ENCODE measurements at regions not wholly inside any gene's neighbourhood (a gene's known extent, or its start where the extent isn't known, plus 50 kb on each side); places are given as distances from the start of the nearest gene placed in this dataset.

DNA sequence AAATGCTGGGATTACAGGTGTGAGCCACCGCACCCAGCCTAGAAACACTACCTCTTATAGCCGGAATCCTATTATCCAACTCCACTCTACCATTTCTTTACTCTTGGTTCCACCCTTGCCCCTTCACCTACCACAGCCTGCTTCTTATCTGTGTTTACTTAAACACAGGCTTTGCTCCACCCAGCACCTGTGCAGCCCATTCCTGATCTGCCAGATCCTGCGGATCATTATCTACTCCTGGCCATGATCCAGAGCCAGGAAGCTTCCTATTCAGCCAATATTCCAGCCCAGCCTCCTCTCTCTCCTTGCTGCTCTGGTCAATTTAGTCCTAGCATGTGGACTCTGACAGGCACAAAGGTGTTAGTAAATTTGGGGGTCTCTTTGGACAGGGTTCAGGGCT, 98.8 kb upstream of the MED13 start:
- no peak for TF ChIP-seq CTCF (IDR thresholded peaks at IDR 0.05; ENCODE audit: extremely low read depth, missing control alignments)
- DNase-seq (ENCODE audit: low spot score), result no peak

DNA sequence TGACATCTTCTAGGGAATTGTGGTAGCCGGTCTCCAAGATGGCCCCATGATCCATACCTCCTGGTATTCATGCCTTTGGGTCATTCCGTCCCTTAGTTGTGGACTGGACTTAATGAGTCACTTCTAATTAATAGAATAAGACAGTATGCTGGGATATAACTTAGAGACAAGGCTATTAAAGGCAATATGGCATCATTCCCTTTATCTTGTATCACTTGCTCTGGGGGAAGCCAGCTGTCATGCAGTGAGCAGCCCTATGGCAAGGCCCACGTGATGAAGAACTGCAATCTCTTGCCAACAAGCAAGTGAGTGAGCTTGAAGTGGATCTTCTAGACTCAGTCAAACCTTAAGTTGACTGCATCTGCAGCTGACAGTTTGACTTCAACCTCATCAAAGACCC, 97.8 kb upstream of the MED13 start:
- TF ChIP-seq CTCF (IDR thresholded peaks at IDR 0.05; ENCODE audit: extremely low read depth, missing control alignments), result no peak
- no peak for DNase-seq (ENCODE audit: low spot score)

DNA sequence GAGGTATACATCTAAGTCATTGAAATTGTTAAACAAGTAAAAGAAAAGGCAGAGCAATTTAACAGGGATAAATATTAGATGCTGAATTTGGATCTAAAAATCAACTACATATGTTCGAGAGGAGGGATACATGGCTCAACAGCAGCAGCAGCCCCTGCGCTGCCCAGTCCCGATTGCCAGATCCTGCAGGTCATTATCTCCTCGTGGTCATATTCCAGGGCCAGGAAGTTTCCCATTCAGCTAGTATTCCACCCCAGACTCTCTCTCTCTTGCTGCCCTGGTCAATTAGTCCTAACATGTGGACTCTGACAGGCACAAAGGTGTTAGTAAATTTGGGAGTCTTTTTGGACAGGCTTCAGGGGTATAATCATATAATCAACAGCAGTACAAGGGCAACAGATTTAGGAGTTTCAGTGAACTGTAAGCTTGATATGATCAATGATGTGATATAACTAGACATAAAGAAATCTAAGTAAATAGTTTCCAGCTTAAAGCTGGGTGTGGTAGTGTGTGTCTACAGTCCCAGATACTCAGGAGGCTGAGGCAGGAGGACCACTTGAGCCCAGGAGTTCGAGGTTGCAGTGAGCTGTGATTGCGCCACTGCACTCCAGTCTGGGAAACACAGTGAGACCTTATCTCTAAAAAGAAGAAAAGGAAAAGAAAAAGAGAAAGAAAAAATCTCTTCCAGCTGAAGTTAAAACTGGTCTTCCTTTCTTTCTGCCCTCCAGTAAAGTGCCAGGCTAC, 96.5 kb upstream of the MED13 start:
- no peak for DNase-seq (ENCODE audit: low spot score)
- no peak for TF ChIP-seq CTCF (IDR thresholded peaks at IDR 0.05; ENCODE audit: extremely low read depth, missing control alignments)

DNA sequence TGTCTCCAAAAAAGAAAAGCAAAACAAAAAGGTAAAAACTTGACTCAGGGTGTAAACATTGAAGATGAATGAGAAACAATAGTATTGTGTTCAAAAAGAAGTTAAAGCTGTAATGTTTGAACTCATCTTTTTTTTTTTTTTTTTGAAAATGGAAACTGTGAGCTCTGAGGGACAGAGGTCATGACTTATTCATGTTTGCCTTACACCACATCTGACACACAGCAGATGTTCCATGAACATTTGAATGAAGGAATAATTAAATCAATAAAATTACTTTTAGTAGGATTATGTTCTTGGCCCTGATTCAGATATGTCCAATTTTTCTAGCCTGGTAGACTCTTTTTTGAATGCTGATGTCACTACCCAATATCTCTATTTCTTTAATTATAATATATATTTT, 95.7 kb upstream of the MED13 start:
- no peak for DNase-seq (ENCODE audit: low spot score)
- TF ChIP-seq CTCF (IDR thresholded peaks at IDR 0.05; ENCODE audit: extremely low read depth, missing control alignments), result no peak

DNA sequence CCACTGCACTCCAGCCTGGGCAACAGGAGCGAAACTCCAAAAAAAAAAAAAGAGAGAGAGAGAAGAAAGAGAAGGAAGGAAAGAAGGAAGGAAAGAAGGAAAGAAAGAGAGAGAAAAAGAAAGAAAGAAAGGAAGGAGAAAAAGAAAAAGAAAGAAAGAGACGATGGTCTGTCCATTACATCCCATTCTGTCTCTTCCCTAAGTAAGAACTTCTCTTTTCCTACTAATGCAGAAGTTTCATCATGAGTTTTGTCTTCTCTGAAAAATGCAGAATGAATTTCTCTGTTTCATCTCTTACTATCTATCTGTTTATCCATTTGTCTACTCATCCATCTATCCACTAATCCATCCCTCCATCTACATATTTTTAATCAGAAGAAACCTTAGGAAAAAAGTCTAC, 94.9 kb upstream of the MED13 start:
- no peak for DNase-seq (ENCODE audit: low spot score)
- TF ChIP-seq CTCF (IDR thresholded peaks at IDR 0.05; ENCODE audit: extremely low read depth, missing control alignments), result no peak

GRCh38 chr17:62156949-62157348, 91.9 kb upstream of the MED13 start:
- no peak for DNase-seq (ENCODE audit: low spot score)
- no peak for TF ChIP-seq CTCF (IDR thresholded peaks at IDR 0.05; ENCODE audit: extremely low read depth, missing control alignments)

- DNase-seq (ENCODE audit: low spot score), result no peak
Measured at GRCh38 chr17:62154909-62155308, 89.8 kb upstream of the MED13 start.

More at GRCh38 chr17:62154909-62155308, 89.8 kb upstream of the MED13 start:
- no peak for TF ChIP-seq CTCF (IDR thresholded peaks at IDR 0.05; ENCODE audit: extremely low read depth, missing control alignments)
